H1 (cell line): ENCODE measurements at regions not wholly inside any gene's neighbourhood (a gene's known extent, or its start where the extent isn't known, plus 50 kb on each side); places are given as distances from the start of the nearest gene placed in this dataset.

Experiments used
- BACH1 ChIP-seq: IDR thresholded peaks from 2 replicates; pipeline ENCODE4 v1.6.1; 2012; ENCODE audit warnings: low read length, improper control_type of control experiment
- CBX5 ChIP-seq: fragments of 300-800, 300-1000 bp; sonication (generic); IDR thresholded peaks from 2 replicates; pipeline ENCODE4 v1.7.1; 2016; ENCODE audit warnings: antibody characterized with exemption, low read length, low read depth
- CEBPB ChIP-seq: IDR thresholded peaks from 2 replicates; pipeline ENCODE4 v1.6.1; 2012; ENCODE audit warnings: low read depth, low read length
- CHD2 ChIP-seq: IDR thresholded peaks from 2 replicates; pipeline ENCODE4 v1.6.1; 2012; ENCODE audit warnings: low read length, improper control_type of control experiment
- EGR1 ChIP-seq: IDR thresholded peaks from 2 replicates; pipeline ENCODE4 v1.6.1; 2011; ENCODE audit warnings: low read depth, low read length, borderline replicate concordance
- KDM4A ChIP-seq: IDR thresholded peaks from one replicate; pipeline ENCODE4 v1.7.1; 2012; ENCODE audit warnings: low read depth, mild to moderate bottlenecking, moderate library complexity, low read length, inconsistent platforms; ENCODE audit not compliant: severe bottlenecking
- POU5F1 ChIP-seq: IDR thresholded peaks from 2 replicates; pipeline ENCODE4 v1.6.1; 2011; ENCODE audit warnings: low read depth, mild to moderate bottlenecking, low read length, moderate library complexity
- SIX5 ChIP-seq: IDR thresholded peaks from 2 replicates; pipeline ENCODE4 v1.6.1; 2011; ENCODE audit warnings: mild to moderate bottlenecking, low read depth, low read length
- TAF1 ChIP-seq: IDR thresholded peaks from 2 replicates; pipeline ENCODE4 v1.6.1; 2011; ENCODE audit warnings: mild to moderate bottlenecking, low read depth, low read length
- TF ChIP-seq, protein P1 (sequence below): fragments of 300-600 bp; sonication (generic); IDR thresholded peaks from 2 replicates; pipeline ENCODE4 v1.7.1; 2012; ENCODE audit warnings: low read length, moderate library complexity, mild to moderate bottlenecking, inconsistent platforms; ENCODE audit not compliant: insufficient replicate concordance
- TF ChIP-seq, protein P2 (sequence below), 3 experiments: IDR thresholded peaks; 1 replicate in 2 of 3; 2 replicates in 1 of 3; pipeline versions ENCODE4 v1.5.1 to v1.6.1; 2011; ENCODE audit warnings: low read length in 3 of 3, mild to moderate bottlenecking in 3 of 3, inconsistent platforms in 2 of 3, low read depth in 1 of 3, moderate library complexity in 1 of 3; ENCODE audit not compliant: insufficient read depth in 1 of 3; ENCODE audit errors: control extremely low read depth in 1 of 3

DNA sequence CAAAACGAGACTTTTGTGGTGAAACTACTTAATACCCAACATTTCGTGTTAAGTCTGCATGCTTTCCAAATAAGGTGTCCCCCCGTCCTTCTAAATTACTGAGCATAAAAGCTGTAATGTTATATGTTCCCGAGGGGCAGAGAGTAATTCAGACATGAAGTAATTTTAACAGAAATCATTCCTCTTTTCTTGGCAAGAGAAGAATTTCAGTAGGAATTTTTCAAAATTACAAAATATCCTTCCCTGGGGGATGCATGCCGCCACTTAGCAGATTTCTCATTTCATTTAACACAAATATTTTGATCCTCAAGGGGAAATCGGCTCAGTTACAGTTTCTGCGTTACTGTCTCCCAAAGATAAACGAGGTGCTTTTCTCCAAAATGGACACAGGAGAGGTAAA is 213.2 kb upstream of the RHOBTB1 start (continued):
- TF ChIP-seq, protein P1, sequence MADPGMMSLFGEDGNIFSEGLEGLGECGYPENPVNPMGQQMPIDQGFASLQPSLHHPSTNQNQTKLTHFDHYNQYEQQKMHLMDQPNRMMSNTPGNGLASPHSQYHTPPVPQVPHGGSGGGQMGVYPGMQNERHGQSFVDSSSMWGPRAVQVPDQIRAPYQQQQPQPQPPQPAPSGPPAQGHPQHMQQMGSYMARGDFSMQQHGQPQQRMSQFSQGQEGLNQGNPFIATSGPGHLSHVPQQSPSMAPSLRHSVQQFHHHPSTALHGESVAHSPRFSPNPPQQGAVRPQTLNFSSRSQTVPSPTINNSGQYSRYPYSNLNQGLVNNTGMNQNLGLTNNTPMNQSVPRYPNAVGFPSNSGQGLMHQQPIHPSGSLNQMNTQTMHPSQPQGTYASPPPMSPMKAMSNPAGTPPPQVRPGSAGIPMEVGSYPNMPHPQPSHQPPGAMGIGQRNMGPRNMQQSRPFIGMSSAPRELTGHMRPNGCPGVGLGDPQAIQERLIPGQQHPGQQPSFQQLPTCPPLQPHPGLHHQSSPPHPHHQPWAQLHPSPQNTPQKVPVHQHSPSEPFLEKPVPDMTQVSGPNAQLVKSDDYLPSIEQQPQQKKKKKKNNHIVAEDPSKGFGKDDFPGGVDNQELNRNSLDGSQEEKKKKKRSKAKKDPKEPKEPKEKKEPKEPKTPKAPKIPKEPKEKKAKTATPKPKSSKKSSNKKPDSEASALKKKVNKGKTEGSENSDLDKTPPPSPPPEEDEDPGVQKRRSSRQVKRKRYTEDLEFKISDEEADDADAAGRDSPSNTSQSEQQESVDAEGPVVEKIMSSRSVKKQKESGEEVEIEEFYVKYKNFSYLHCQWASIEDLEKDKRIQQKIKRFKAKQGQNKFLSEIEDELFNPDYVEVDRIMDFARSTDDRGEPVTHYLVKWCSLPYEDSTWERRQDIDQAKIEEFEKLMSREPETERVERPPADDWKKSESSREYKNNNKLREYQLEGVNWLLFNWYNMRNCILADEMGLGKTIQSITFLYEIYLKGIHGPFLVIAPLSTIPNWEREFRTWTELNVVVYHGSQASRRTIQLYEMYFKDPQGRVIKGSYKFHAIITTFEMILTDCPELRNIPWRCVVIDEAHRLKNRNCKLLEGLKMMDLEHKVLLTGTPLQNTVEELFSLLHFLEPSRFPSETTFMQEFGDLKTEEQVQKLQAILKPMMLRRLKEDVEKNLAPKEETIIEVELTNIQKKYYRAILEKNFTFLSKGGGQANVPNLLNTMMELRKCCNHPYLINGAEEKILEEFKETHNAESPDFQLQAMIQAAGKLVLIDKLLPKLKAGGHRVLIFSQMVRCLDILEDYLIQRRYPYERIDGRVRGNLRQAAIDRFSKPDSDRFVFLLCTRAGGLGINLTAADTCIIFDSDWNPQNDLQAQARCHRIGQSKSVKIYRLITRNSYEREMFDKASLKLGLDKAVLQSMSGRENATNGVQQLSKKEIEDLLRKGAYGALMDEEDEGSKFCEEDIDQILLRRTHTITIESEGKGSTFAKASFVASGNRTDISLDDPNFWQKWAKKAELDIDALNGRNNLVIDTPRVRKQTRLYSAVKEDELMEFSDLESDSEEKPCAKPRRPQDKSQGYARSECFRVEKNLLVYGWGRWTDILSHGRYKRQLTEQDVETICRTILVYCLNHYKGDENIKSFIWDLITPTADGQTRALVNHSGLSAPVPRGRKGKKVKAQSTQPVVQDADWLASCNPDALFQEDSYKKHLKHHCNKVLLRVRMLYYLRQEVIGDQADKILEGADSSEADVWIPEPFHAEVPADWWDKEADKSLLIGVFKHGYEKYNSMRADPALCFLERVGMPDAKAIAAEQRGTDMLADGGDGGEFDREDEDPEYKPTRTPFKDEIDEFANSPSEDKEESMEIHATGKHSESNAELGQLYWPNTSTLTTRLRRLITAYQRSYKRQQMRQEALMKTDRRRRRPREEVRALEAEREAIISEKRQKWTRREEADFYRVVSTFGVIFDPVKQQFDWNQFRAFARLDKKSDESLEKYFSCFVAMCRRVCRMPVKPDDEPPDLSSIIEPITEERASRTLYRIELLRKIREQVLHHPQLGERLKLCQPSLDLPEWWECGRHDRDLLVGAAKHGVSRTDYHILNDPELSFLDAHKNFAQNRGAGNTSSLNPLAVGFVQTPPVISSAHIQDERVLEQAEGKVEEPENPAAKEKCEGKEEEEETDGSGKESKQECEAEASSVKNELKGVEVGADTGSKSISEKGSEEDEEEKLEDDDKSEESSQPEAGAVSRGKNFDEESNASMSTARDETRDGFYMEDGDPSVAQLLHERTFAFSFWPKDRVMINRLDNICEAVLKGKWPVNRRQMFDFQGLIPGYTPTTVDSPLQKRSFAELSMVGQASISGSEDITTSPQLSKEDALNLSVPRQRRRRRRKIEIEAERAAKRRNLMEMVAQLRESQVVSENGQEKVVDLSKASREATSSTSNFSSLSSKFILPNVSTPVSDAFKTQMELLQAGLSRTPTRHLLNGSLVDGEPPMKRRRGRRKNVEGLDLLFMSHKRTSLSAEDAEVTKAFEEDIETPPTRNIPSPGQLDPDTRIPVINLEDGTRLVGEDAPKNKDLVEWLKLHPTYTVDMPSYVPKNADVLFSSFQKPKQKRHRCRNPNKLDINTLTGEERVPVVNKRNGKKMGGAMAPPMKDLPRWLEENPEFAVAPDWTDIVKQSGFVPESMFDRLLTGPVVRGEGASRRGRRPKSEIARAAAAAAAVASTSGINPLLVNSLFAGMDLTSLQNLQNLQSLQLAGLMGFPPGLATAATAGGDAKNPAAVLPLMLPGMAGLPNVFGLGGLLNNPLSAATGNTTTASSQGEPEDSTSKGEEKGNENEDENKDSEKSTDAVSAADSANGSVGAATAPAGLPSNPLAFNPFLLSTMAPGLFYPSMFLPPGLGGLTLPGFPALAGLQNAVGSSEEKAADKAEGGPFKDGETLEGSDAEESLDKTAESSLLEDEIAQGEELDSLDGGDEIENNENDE: no peak
- TF ChIP-seq BACH1 (no peak), CHD2 (no peak), POU5F1 (no peak), CEBPB (no peak), EGR1 (no peak), CBX5 (no peak), TAF1 (no peak), SIX5 (no peak), KDM4A (no peak)
- TF ChIP-seq, protein P2, sequence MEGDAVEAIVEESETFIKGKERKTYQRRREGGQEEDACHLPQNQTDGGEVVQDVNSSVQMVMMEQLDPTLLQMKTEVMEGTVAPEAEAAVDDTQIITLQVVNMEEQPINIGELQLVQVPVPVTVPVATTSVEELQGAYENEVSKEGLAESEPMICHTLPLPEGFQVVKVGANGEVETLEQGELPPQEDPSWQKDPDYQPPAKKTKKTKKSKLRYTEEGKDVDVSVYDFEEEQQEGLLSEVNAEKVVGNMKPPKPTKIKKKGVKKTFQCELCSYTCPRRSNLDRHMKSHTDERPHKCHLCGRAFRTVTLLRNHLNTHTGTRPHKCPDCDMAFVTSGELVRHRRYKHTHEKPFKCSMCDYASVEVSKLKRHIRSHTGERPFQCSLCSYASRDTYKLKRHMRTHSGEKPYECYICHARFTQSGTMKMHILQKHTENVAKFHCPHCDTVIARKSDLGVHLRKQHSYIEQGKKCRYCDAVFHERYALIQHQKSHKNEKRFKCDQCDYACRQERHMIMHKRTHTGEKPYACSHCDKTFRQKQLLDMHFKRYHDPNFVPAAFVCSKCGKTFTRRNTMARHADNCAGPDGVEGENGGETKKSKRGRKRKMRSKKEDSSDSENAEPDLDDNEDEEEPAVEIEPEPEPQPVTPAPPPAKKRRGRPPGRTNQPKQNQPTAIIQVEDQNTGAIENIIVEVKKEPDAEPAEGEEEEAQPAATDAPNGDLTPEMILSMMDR (IDR thresholded peaks at IDR 0.05; ENCODE audit: control extremely low read depth in 1 of 3, insufficient read depth in 1 of 3, low read depth in 1 of 3, low read length in 3 of 3): no peak
